ENCODE measurements at regions not wholly inside any gene's neighbourhood (a gene's known extent, or its start where the extent isn't known, plus 50 kb on each side); places are given as distances from the start of the nearest gene placed in this dataset.

GRCh38 chr3:82473864-82474541 is 712.6 kb upstream of the GBE1 start:
- TF ChIP-seq, protein P1, sequence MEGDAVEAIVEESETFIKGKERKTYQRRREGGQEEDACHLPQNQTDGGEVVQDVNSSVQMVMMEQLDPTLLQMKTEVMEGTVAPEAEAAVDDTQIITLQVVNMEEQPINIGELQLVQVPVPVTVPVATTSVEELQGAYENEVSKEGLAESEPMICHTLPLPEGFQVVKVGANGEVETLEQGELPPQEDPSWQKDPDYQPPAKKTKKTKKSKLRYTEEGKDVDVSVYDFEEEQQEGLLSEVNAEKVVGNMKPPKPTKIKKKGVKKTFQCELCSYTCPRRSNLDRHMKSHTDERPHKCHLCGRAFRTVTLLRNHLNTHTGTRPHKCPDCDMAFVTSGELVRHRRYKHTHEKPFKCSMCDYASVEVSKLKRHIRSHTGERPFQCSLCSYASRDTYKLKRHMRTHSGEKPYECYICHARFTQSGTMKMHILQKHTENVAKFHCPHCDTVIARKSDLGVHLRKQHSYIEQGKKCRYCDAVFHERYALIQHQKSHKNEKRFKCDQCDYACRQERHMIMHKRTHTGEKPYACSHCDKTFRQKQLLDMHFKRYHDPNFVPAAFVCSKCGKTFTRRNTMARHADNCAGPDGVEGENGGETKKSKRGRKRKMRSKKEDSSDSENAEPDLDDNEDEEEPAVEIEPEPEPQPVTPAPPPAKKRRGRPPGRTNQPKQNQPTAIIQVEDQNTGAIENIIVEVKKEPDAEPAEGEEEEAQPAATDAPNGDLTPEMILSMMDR (IDR thresholded peaks at IDR 0.05; ENCODE audit: insufficient read depth, low read length, poor library complexity, severe bottlenecking), result no peak
- no peak for TF ChIP-seq EZH2phosphoT487 (conservative IDR thresholded peaks at IDR 0.05; ENCODE audit: low read length)

Data from SU-DHL-6 (cell line).